Stimulated activated CD8-positive, alpha-beta memory T cell treated with anti-CD3 and anti-CD28 coated beads, Interleukin-4, amount 100 ng/mL, for 24 hours (primary cell): ENCODE measurements at regions not wholly inside any gene's neighbourhood (a gene's known extent, or its start where the extent isn't known, plus 50 kb on each side); places are given as distances from the start of the nearest gene placed in this dataset.
A peak's percentile ranks its signal among the peaks of the same experiment; 100 is the strongest.

Experiments used
- DNase-seq: peaks from one replicate; pipeline ENCODE4 v3.0.0-alpha.2; 2020; ENCODE audit warnings: low read depth

DNA sequence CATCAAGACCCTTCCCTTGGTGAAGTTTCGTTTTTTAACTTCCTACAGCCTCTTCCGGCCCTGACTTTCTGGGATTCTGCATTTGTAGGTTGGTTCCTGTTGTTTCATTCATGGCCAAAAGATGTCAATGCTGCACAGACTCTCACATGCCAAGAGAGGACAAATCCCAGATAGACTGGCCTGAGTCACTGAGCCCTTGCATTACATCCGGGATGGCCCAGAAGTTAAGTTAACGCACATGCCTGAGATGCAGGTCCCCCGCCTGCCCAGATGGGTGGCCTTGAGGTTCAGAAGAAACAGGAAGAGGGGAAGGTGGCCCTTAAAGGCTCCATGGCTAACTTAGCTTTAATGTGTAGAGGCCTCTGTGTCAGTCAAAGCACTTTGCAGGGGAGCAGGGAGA, 51.6 kb upstream of the SRGAP3 start:
- DNase-seq = no peak

DNA sequence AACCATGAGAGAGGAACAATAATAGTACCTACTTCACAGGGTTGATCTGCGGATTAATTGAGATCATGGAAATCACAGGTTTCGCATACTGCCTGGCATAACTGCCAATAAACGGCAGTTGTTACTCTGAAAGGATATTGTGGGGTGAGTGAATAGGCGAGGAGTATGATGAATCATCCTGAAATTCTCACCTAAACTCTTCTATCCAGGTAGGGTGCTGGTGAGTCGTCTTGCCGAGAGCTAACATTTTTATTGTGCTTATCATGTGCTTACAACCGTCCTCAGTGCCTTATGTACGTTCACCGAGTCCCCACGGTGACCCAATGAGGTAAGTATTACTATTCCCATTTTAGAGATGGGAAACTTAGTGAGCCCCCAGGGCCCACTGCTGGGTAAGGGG, 52.4 kb upstream of the SRGAP3 start:
- DNase-seq = no peak

GRCh38 chr3:9302425-9303181, 53.2 kb upstream of the SRGAP3 start:
- peak; percentile 54 for DNase-seq

- no peak for DNase-seq
Measured at GRCh38 chr3:9308298-9308990, 54.4 kb upstream of the THUMPD3 start.

DNA sequence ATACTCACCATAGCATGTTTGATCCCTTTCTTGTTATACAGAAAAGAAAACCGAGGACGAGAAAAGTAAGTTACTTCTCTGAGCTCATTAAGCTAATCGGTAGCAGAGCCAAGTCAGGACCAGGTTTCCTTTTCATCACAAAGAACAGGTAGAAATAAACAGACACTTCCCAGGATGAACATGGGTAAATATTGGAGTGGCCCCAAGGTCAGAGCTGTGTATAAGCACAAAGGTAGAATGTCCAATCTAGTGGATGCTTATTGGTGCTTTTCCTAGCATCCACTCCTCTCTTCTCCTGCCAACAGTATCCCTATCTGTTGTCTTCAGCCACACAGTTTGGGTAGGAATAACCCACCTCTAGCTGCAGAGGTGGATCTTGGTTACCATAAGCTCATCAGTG, 52.8 kb upstream of the THUMPD3 start:
- no peak for DNase-seq

DNA sequence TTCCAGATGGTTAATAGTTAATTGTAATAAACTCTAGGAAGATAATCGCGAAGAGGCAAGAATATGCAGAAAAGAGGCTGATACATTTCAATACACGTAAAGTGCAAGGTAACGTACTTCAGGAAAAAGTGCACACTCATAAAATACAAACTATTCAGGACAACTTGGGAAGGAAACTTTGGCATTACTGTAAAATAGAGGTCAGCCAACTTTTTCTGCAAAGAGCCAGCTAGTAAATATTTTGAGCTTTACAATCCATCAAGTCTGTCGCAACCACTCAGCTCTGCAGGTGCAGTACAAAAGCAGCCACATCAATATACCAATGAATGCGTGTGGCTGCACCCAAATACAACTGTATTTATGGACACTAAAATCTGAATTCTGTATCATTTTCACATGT, 51.6 kb upstream of the THUMPD3 start:
- DNase-seq = no peak
